ENCODE measurements at regions not wholly inside any gene's neighbourhood (a gene's known extent, or its start where the extent isn't known, plus 50 kb on each side); places are given as distances from the start of the nearest gene placed in this dataset.

- no peaks in the 10 kb centered on the region for H3K4me1 ChIP-seq
- H3K36me3 ChIP-seq, result no peaks in the 10 kb centered on the region
- no peak for DNase-seq
- H3K27ac ChIP-seq (replicated peaks), result no peak overlapping the region
- H3K4me3 ChIP-seq, result no peak overlapping the region
- peaks cover 95% of the 10 kb centered on the region for H3K27me3 ChIP-seq (ENCODE audit: low read depth)
- H3K9me3 ChIP-seq (replicated peaks), result no peaks in the 10 kb centered on the region
- intact Hi-C loops (cut with micrococcal nuclease), result no loop called here
- TF ChIP-seq CTCF (IDR thresholded peaks at IDR 0.05; ENCODE audit: borderline replicate concordance), result no peak
These were observed 117.6 kb upstream of the CDH4 start for GRCh38 chr20:61134296-61135030.

- H3K4me3 ChIP-seq, result no peak overlapping the region
- TF ChIP-seq CTCF (IDR thresholded peaks at IDR 0.05; ENCODE audit: borderline replicate concordance), result no peak
- no peaks in the 10 kb centered on the region for H3K9me3 ChIP-seq (replicated peaks)
- no peaks in the 10 kb centered on the region for H3K36me3 ChIP-seq
- H3K27me3 ChIP-seq (ENCODE audit: low read depth), result peaks cover 93% of the 10 kb centered on the region
- H3K27ac ChIP-seq (replicated peaks), result no peak overlapping the region
- no peaks in the 10 kb centered on the region for H3K4me1 ChIP-seq
- DNase-seq, result no peak
- intact Hi-C loops (cut with micrococcal nuclease), result no loop called here
These were observed 116.8 kb upstream of the CDH4 start for GRCh38 chr20:61135266-61135665.

GRCh38 chr20:61135968-61136367, 116.1 kb upstream of the CDH4 start:
- intact Hi-C loops (cut with micrococcal nuclease), result no loop called here
- Histone ChIP-seq H3K9me3 (replicated peaks) (no peaks in the 10 kb centered on the region), H3K27ac (replicated peaks) (no peak overlapping the region), H3K4me3 (no peak overlapping the region), H3K36me3 (no peaks in the 10 kb centered on the region), H3K4me1 (no peaks in the 10 kb centered on the region), H3K27me3 (ENCODE audit: low read depth) (peaks cover 93% of the 10 kb centered on the region)
- DNase-seq, result no peak
- no peak for TF ChIP-seq CTCF (IDR thresholded peaks at IDR 0.05; ENCODE audit: borderline replicate concordance)

GRCh38 chr20:61138566-61138965, 113.5 kb upstream of the CDH4 start:
- no peak overlapping the region for H3K4me3 ChIP-seq
- intact Hi-C loops (cut with micrococcal nuclease), result no loop called here
- DNase-seq, result no peak
- peaks cover 3% of the 10 kb centered on the region for H3K9me3 ChIP-seq (replicated peaks)
- H3K27me3 ChIP-seq (ENCODE audit: low read depth), result peaks cover 77% of the 10 kb centered on the region
- no peak for TF ChIP-seq CTCF (IDR thresholded peaks at IDR 0.05; ENCODE audit: borderline replicate concordance)
- no peaks in the 10 kb centered on the region for H3K4me1 ChIP-seq
- no peaks in the 10 kb centered on the region for H3K36me3 ChIP-seq
- no peak overlapping the region for H3K27ac ChIP-seq (replicated peaks)

- no peak for DNase-seq
- Histone ChIP-seq H3K27ac (replicated peaks) (no peak overlapping the region), H3K27me3 (ENCODE audit: low read depth) (peaks cover 72% of the 10 kb centered on the region), H3K9me3 (replicated peaks) (peaks cover 7% of the 10 kb centered on the region), H3K36me3 (no peaks in the 10 kb centered on the region), H3K4me1 (no peaks in the 10 kb centered on the region), H3K4me3 (no peak overlapping the region)
- intact Hi-C loops (cut with micrococcal nuclease), result no loop called here
- no peak for TF ChIP-seq CTCF (IDR thresholded peaks at IDR 0.05; ENCODE audit: borderline replicate concordance)
These were observed 113.0 kb upstream of the CDH4 start for GRCh38 chr20:61139031-61139430.
